A549 (cell line): ENCODE measurements at regions not wholly inside any gene's neighbourhood (a gene's known extent, or its start where the extent isn't known, plus 50 kb on each side); places are given as distances from the start of the nearest gene placed in this dataset.

Source experiments
- CTCF ChIP-seq: fragments of >200 bp; sonication (Bioruptor Twin); formaldehyde crosslinking; IDR thresholded peaks from 3 replicates; pipeline ENCODE4 v1.5.1; 2016
- KDM5A ChIP-seq: fragments of 200-600 bp; sonication (generic); IDR thresholded peaks from 2 replicates; pipeline ENCODE4 v1.6.1; 2016; ENCODE audit warnings: antibody characterized with exemption, mild to moderate bottlenecking
- SMC3 ChIP-seq: fragments of >200 bp; sonication (Bioruptor Twin); formaldehyde crosslinking; IDR thresholded peaks from 3 replicates; pipeline ENCODE4 v1.6.1; 2018; ENCODE audit warnings: inconsistent platforms
- USF2 ChIP-seq: fragments of 450-650 bp; IDR thresholded peaks from 2 replicates; pipeline ENCODE4 v1.6.1; 2014; ENCODE audit warnings: antibody characterized with exemption

- no peak for TF ChIP-seq USF2
- TF ChIP-seq SMC3, result no peak
- TF ChIP-seq KDM5A, result no peak
- no peak for TF ChIP-seq CTCF
Measured at GRCh38 chr10:4003348-4003973, 218.5 kb upstream of the KLF6 start.
